ENCODE measurements at regions not wholly inside any gene's neighbourhood (a gene's known extent, or its start where the extent isn't known, plus 50 kb on each side); places are given as distances from the start of the nearest gene placed in this dataset.
"Not testable (repeated sequence)": the region's sequence is repeated elsewhere in the genome, so short reads cannot be mapped to it uniquely, and the experiment has no call there.

DNA sequence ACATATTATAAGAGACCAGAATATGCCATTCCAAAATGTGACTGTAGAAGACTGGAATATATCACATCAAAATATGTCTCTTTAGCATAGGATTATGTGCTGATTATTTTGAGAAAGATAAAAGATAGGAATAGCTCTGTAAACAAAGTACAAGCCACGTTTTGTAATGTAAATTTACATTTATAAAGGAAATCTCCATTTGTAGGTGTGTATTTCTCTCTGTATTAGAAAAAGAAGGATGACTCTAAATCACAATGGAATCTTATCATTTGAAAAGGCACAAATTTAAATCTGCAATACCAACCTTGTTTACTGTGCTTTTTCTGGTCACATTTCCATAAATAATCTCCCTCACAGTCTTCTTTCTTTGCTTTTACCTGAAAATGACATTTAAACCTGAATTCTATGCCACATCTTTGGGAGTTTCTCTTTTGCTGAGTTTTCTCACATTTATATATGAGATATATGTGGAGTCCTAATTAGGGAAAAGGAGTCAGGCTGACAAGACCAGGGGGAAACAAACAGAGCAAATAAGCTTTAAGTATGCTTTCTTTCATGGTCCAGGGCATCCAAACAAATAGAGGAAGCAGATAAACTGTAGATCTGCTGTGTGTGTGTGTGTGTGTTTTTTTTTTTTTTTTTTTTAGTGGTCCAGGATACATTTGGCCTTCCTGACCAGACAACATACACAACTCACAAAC lies 244.0 kb downstream of the CPXCR1 start:
- ChIA-PET POLR2A (no interaction called here), CTCF (interaction anchor here (1.6 kb wide), 1 partner anchor 19 kb away, joined by 3 read pairs; no protein-coding TSS in a partner anchor)
- no peak for DNase-seq (ENCODE audit: extremely low spot score)
- TF ChIP-seq, protein P1, sequence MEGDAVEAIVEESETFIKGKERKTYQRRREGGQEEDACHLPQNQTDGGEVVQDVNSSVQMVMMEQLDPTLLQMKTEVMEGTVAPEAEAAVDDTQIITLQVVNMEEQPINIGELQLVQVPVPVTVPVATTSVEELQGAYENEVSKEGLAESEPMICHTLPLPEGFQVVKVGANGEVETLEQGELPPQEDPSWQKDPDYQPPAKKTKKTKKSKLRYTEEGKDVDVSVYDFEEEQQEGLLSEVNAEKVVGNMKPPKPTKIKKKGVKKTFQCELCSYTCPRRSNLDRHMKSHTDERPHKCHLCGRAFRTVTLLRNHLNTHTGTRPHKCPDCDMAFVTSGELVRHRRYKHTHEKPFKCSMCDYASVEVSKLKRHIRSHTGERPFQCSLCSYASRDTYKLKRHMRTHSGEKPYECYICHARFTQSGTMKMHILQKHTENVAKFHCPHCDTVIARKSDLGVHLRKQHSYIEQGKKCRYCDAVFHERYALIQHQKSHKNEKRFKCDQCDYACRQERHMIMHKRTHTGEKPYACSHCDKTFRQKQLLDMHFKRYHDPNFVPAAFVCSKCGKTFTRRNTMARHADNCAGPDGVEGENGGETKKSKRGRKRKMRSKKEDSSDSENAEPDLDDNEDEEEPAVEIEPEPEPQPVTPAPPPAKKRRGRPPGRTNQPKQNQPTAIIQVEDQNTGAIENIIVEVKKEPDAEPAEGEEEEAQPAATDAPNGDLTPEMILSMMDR (IDR thresholded peaks at IDR 0.05; ENCODE audit: control extremely low read depth, extremely low read depth, low read depth, missing control alignments), result no peak

DNA sequence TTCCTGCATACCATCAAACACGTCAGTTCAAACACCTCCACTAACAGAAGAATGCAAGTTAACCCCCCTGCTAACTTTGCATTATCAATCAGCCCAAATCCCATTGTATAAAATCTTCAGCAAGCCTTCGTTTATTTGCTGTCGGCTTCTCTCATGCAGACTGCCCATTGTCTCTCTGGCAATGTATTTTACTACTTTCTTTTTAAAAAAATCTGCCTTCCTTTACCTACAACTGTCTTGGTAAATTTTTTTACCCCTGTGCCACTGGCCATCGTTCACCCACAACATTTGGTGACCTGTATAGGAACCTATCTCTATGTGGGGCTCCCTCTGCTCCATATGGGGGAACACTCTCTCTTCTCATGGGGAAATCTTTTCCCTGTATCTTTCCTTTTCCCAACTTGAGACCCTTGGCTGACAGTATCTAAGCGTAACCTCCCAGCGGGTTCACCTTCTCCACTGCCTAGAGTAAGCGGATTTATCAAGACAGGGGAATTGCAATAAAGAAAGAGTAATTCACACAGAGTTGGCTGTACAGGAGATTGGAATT lies 244.6 kb downstream of the CPXCR1 start:
- TF ChIP-seq, protein P1 (IDR thresholded peaks at IDR 0.05; ENCODE audit: control extremely low read depth, extremely low read depth, low read depth, missing control alignments), result no peak
- DNase-seq (ENCODE audit: extremely low spot score), result no peak
- ChIA-PET POLR2A (no interaction called here), CTCF (interaction anchor here (1.6 kb wide), 1 partner anchor 18 kb away, joined by 3 read pairs; no protein-coding TSS in a partner anchor)

DNA sequence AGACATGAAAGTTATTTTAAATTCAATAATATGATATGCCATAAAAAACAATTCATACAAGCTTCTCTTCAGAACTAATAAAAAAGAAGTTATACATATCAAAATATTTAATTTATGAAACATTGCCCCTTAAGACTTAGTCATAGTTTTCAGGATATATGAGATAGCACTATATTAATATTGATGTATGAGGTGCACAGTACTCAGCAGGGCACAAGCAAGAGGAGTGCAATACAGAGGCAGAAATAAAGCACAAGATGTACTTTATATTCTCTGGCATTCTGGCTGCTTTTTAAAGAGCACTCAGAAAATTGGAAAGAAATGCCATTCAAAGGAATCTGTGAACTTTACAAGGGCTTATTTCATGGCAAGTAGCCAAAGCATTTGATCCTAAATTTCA lies 274.9 kb downstream of the CPXCR1 start:
- TF ChIP-seq, protein P1 (IDR thresholded peaks at IDR 0.05; ENCODE audit: control extremely low read depth, extremely low read depth, low read depth, missing control alignments), result no peak
- DNase-seq (ENCODE audit: extremely low spot score), result no peak
- CTCF ChIA-PET, result no interaction called here
- POLR2A ChIA-PET, result no interaction called here

DNA sequence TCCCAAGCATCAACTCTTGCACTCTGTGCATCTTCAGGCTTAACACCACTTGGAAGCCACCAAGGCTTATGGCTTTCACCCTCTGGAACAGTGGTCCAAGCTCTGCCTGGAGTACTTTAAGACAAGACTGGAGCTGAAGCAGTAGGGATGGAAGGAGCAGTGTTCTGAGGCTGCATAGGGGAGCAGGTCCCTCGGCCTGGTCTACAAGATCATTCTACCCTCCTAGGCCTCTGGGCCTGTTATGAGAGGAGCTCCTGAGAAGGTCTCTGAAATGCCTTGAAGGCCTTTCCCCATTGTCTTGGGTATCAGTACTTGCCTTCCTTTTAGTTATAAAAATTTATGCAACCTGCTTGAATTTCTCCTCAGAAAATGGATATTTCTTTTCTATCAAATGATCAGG lies 286.7 kb downstream of the CPXCR1 start:
- TF ChIP-seq, protein P1 (IDR thresholded peaks at IDR 0.05; ENCODE audit: control extremely low read depth, extremely low read depth, low read depth, missing control alignments), result no peak
- CTCF ChIA-PET, result no interaction called here

DNA sequence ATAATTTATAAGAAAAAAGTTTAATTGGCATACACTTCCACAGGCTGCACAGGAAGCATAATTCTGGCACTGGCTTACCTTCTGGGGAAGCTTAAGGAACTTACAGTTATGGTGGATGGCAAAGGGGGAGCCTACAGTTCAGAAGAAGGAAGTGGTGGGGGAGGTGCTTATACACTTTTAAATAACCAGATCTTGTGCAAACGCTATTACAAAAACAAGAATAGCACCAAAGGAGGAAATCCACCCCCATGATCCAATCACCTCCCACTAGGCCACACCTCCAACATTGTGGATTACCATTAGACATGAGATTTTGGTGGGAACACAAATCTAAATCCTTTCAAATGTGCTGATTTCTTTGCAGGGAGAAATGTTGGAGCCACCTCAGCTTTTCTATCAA lies 287.7 kb downstream of the CPXCR1 start:
- no peak for DNase-seq (ENCODE audit: extremely low spot score)
- TF ChIP-seq, protein P1 (IDR thresholded peaks at IDR 0.05; ENCODE audit: control extremely low read depth, extremely low read depth, low read depth, missing control alignments), result no peak
- ChIA-PET CTCF (no interaction called here), POLR2A (no interaction called here)

More for the DNA sequence above, 286.7 kb downstream of the CPXCR1 start:
- POLR2A ChIA-PET, result no interaction called here
- no peak for DNase-seq (ENCODE audit: extremely low spot score)

DNA sequence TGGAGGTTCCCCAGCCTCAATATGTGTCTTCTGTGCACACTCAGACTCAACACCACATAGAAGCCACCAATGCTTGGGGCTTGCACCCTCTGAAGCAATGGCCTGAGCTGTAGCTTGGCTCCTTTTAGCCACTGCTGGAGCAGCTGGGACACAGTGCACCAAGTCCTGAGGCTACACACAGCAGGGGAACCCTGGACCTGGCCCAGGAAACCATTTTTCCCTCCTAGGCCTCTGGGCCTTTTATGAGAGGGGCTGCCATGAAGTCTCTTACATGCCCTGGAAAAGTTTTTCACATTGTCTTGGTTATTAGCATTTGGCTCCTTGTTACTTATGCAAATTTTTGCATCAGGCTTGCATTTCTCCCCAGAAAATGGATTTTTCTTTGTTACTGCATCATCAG lies 306.2 kb downstream of the CPXCR1 start:
- CTCF ChIA-PET, result no interaction called here
- POLR2A ChIA-PET, result no interaction called here
- DNase-seq (ENCODE audit: extremely low spot score), result no peak

DNA sequence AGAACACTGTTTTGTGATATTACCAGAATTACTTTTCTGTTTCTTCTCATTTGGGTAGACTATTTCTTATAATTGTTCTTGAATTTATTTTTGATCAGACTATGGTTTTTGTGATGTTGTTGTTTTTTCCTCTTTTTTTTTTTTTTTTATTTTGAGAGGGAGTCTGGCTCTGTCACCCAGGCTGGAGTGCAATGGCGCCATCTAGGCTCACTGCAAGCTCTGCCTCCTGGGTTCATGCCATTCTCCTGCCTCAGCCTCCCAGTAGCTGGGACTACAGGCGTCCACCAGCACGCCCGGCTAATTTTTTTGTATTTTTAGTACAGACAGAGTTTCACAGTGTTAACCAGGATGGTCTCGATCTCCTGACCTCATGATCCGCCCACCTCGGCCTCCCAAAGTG lies 352.6 kb downstream of the CPXCR1 start:
- POLR2A ChIA-PET, CTCF ChIA-PET: not testable (repeated sequence)

More for the DNA sequence above, 306.2 kb downstream of the CPXCR1 start:
- TF ChIP-seq, protein P1 (IDR thresholded peaks at IDR 0.05; ENCODE audit: control extremely low read depth, extremely low read depth, low read depth, missing control alignments), result no peak

More for the DNA sequence above, 352.6 kb downstream of the CPXCR1 start:
- not testable (repeated sequence) for DNase-seq (ENCODE audit: extremely low spot score)
